ENCODE measurements at regions not wholly inside any gene's neighbourhood (a gene's known extent, or its start where the extent isn't known, plus 50 kb on each side); places are given as distances from the start of the nearest gene placed in this dataset.

DNA sequence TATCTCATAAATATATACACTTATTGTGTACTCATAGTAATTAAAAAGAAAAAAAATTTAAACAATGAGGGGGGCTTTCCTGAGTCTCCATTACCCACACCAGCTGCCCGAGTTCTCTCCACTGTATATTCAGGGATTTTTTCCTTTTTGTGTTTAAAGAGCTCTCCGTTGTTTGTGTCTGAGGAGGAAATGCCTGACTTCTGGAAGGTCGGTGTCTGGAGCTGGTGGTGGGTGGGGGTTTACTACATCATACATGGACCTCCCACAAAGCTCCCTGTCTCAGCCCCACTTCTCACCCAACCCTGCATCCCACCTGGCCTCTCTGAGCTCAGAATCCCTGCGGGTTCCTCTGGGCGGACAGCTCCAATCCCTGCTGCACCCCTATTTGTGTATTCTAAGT, 64.1 kb upstream of the ETV3 start:
- no peak for DNase-seq

DNA sequence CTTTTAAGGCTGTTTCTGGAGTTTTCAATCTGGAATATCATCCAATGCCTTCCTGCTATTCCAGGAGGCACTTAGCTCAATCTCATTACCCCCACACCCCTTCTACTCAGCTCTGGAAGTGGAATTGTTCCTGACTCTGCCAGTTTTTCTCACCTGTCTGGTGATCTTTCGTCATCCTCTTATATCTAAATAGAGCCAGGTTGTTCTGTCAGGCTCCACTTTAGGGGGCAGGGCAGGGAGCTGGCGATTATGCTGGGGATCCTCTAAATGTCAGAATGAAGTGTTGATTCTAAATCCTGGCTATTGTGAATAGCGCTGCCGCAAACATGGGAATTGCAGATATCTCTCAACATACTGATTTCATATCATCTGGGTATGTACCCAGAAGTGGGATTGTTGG, 63.6 kb upstream of the ETV3 start:
- DNase-seq = no peak

DNA sequence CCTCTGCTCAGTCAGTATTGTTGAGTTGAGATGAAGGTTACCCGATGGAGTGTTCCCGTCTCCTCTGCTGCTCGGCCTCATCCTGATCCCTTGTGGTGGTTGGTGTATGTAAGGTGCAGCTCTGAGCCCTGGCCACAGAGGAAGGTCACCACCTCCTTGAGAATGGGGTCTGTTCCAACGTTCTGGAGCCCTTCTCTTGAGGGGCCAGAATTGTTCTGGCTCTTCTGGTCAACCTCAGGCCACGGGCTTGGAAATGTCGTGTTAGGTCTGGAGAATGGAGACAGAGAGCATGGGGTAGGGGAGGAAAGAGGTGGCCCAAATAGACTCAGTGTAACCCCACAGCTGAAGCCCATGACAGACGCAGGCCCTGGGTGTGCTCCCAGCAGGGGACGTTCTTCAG, 62.3 kb upstream of the ETV3 start:
- no peak for DNase-seq

DNA sequence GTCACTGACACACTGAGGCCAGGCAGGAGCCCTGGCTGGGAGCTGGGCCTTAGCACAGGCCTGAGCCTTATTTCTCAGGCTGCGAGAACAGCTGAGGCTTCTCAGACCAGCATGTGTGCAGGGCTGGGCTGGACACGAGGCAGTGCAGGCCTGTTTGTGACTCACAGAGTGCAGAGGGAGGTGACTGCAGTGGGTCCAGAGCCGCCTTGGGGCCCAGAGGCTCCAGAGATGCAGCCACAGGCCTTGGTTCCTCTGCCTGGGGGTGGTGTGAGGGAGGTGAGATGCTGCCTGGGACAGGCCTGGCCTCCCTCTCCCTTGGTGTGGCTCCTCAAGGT, 61.2 kb upstream of the ETV3 start:
- DNase-seq = no peak

DNA sequence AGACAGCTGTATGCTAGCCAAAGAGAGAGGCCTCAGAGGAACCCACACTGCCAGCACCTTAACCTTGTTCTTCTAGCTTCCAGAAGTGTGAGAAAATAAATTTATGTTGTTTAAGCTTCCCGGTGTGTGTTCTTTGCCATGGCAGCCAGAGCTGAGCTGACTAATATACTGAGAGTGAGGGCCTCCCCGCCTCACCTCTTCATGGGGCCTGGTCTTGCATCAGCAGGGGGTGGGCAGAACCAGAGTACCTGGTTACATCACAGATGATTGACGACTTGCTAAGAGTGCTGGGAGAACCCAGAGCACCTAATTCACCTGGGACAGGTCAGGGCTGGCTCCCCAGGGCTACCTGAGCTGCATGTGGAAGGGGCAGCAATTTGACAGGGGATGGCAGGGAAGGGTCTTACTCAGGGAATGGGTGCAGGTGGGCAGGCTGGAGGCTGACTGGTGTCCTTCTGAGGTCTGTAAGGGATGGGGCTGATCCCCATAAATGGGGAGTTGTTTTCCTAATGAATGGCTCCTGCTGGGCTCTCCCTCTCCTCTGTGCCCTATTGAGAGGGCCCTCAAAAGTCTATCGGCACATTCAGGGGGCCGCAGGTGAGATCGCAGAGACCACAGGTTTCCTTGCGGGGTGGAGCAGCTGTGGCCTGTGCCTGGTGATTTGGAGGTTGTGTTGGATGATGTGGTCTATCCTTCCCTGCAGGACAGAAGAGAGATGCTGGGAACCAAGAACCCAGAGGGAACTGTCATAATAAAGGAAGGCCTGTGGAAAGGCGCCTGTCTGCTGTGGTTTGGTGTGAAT, 60.6 kb upstream of the ETV3 start:
- DNase-seq = no peak

DNA sequence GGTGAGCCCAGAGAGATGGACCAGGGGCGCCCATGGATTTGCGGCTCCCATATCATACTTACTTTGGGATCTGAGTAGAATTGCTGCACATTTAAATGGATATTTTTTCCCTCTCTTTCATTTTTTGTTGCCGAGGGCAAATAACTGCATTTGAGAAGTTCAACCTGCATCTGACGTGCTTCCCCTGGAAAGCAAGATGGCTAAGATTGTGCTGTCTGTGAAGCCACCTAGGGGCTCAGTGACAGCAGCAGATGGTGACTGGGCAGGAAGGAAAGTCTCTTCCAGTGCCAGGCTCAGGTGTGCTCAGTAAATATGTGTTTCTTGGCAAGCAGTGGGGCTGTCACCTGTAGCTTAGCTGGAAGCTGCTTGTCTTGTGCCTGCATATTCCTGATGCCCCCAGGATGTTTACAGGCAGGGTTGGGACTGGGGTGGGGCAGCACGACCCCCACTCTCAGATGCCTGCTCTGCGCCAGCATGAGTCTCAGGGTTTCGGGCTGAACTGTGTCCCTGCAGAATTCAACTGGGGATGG, 59.8 kb upstream of the ETV3 start:
- no peak for DNase-seq

GRCh38 chr1:157196670-157197456, 58.7 kb upstream of the ETV3 start:
- peak; percentile 45 for DNase-seq

DNA sequence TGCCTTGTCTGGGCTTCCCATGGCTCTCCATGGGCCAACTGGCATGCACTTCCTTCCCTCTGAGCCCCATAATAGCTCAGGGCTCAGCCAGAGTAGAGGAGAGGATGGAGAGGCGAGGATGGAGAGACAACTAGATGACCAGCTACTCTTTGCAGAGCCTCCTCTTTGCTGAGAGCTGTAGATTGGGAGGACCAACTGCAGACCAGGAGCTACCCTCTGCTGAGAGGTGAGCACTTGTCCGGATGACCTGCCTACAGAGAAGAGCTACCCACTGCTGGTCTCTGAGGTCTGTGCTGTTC, 58.0 kb upstream of the ETV3 start:
- no peak for DNase-seq

DNA sequence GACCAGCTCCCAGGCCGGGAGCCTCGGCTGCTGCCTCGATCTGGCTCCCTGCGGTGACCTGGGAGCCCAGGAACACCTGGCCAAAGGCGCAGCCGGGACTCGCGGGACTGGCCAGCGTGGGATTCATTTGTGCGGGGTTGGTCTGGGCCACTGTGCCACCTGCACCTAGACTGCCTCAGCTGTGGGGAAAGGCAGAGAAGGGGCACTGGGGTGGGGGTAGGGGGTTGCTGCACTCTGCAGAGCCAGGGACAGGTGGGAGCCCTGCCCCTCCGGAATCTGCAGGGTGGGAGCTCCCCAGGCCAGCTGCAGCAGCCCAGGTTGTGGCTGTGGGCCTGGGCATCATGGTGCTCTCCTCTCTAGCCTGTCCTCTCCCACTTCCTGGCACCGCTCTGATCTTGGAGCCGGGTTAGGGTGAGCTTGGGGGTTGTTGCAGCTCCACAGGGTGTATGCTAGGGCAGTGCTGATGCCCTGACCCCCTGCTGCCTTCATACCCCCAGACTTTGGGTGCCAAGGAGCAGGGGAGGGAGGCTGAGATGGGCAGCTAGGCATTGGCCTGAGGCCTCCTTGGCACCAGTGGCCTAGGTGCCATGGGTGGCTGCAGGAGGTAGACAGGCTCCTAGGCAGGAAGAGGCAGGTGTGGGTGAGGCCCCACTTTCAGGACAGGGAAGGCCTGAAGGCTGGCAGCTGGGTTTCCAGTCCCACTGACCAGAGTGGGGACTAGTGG, 57.5 kb upstream of the ETV3 start:
- no peak for DNase-seq

- no peak for DNase-seq
Observed at GRCh38 chr1:157194731-157195520, 56.7 kb upstream of the ETV3 start.

DNA sequence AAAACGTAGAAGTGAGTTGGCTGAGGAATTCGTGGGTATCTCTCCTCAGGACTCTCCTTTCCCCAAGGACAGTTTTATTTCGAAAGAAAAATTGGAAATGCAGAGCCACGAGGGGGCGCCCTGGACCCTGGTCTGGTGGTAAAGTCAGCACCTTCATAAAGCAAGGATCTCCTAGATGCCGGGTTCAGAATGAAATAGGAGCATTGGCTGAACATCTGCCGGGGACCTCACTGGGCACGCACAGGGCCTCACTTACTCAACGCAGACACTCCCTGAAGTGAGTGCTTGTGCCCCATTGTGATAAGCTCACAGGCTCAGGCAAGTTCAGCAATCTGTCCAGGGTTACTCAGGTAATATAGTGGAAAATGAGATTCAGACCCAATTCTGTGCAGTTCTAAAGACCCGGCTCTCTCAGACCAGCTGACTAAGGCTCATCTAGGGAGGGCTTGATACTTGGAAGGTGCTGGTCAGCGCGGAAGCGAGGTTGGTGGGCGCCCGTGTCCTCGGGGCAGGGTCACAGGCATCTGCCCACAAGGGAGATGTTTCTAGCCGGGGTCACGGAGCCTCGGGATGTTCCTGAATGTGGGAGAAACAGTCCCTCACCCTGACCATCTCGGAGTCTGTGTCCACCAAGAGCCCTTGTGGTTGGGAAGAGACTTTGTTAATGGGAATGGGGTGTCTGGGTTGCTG, 55.7 kb upstream of the ETV3 start:
- peak; percentile 85 for DNase-seq

DNA sequence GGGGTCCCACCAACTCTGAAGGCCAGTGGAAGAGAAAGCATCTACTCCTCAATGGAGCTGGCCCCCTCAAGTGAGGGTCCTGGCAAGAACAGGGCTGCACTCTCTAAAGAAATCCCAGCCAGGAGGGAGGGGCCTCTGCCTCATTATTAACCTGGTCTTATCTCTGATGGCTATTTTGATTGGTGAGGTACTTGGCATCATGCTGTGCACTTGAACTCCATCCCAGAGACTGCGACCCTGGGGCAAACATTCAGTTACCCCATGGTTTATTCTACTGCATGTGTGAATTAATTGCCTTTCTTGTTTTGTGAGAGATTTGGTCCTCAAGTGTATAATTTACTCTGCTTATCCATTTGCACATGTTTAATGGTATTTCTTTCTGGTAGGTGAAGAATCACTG, 55.0 kb upstream of the ETV3 start:
- DNase-seq = peak; percentile 21

- peak; percentile 20 for DNase-seq
Observed at GRCh38 chr1:157189986-157190982, 52.1 kb upstream of the ETV3 start.

- no peak for DNase-seq
Observed at GRCh38 chr1:157189096-157189495, 50.9 kb upstream of the ETV3 start.

Data from NCI-H82 (cell line).